ENCODE measurements at regions not wholly inside any gene's neighbourhood (a gene's known extent, or its start where the extent isn't known, plus 50 kb on each side); places are given as distances from the start of the nearest gene placed in this dataset.
"Not testable (repeated sequence)": the region's sequence is repeated elsewhere in the genome, so short reads cannot be mapped to it uniquely, and the experiment has no call there.

DNA sequence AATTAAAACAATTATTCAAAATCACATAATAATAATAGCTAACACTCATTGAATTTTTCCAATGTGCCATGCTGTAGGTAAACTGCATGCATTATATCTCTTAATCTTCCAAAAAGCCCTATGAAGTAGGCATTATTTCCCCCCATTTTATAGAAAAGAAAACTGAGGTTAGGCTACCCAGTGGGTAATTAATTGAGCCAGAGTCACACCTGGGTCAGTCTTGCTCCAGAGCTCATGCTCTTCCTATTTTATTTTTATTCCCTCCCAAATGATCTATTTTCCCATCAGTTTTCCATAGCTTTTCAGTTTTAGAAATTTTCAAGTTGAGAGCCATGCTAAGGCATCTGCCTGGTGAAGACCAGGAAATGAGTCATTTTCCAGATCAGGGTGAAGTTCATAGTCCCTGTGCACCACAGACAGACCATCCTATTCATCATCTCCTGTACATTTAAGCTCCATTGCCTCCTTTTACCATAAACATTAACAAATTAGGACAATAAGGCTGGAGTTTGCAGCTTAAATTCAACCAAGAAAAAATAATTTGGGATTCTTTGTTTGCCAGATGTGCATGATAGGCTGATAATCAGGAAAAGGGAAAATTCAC, 417.3 kb downstream of the OTOL1 start:
- no peak for DNase-seq (ENCODE audit: low read depth in 2 of 2)

DNA sequence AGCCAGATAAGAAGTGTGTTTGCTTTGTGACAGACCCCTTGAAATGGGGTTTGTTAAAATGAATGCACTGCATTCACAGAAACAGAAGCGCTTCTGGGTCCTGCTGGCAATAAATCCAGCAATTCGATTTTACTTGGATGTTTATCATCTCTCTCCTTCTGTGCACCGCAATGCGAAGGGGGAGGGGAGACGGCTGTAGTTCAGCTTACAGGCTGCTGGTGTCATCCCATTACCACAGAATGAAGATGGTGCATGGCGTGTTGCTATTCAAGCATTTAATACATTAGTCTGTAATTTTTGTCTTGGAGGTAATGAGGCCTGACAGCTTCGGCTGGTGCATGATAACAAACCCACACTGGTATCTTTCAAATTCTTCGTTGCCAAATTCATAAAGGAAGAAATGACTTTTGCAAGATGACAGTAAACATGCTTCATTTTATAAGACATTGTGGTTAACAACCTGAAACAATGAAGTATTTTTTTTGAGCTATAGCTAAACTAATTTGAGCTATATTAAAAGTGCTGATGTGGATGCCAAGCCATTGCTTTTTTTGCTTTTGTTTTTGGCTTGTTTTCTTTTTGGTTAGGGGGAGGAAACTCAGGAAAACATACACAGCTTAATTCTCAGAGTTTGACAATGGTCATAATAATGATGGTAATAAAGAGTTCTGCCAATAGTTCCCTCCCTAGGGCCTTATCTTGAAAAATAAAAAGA, 418.3 kb downstream of the OTOL1 start:
- no peak for DNase-seq (ENCODE audit: low read depth in 2 of 2)

DNA sequence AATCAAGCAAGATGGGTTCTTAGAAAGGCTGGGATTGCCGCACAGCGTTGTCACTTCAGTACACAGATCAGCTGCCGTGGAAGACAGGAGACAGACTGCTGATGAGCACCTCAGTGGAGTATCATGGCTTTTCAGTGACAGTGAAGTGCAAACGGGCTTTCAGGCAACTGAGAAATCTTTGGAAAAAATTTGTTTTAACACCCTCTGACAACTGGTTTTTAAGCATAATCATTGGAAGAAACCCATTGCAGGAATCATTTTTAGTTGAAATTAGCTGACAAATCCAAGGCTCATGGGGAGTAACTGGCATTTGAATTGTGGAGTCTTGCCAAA, 418.8 kb downstream of the OTOL1 start:
- DNase-seq (ENCODE audit: low read depth in 2 of 2) = no peak

GRCh38 chr3:161920196-161920595, 423.6 kb downstream of the OTOL1 start:
- no peak for DNase-seq (ENCODE audit: low read depth in 2 of 2)

DNA sequence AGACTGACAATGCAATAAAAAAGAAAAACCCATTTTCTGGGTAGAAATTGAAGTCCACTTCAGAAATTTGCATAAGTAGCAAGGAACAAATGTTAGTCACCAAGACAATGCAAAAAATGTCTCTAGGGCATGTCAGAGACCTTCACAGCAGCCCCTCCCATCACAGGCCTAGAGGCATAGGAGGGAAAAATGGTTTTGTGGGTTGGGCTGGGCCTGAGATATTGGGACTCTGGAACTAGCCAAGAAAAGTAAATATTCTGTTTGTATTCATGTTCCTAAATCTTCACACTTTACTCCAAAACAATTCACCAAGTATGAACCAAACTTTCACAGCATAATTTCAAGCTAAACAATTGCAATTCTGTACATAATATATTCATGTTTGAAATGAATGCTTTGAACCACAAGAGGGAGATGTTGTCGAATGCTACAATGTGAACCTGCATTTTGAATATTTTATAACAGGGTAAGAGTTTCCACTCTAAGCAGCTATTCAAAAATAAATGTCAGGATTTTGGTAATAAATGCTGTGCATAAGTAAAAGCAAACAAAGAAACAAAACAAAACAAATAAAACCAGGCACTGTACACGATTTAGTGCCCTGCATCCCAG, 429.2 kb downstream of the OTOL1 start:
- no peak for DNase-seq (ENCODE audit: low read depth in 2 of 2)

DNA sequence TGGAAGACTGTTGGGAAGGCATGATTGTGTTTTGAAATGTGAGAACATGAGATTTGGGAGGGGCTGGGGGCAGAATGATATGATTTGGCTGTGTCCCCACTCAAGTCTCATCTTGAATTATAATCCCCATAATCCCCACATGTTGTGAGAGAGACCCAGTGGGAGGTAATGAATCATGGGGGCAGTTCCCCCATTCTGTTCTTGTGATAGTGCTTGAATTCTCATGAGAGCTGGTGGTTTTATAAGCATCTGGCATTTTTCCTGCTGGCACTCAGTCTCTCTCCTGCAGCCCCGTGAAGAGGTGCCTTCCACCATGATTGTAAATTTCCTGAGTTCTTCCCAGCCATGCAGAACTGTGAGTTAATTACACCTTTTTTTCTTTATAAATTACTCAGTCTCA, 430.5 kb downstream of the OTOL1 start:
- no peak for DNase-seq (ENCODE audit: low read depth in 2 of 2)

DNA sequence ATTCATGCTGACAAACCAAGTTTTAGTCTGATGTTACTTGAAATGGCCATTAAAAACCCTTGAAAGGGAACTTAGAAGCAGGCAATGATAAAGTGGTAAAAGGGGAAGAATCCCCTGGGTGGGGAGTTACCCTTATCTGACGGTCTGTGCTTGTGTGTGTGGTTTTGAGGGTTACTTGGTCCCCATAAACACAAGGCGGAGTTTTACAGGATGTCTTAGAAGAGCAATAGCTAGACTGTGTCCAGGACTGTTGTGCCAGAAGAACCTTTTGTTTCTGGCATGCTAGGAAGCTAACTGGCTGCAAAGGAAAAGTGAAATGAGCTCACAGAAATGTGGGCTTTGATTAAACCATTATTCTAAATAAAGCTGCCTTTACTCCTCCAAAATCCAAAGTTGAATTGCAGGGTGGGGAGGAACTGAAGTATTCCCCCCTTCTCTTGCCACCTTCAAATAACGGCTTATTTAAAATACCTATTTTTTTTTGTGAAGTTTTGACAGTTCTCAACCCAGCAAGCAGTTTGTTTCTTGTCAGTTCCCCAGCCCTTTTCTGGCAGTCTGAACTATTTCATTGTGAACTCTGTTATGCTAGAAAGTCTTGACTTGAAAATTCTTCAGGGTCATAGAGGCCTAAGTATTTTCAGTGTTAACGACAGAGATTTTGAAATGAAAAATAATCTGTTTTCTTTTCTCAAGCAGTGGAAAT, 443.5 kb downstream of the OTOL1 start:
- DNase-seq (ENCODE audit: low read depth in 2 of 2) = no peak

DNA sequence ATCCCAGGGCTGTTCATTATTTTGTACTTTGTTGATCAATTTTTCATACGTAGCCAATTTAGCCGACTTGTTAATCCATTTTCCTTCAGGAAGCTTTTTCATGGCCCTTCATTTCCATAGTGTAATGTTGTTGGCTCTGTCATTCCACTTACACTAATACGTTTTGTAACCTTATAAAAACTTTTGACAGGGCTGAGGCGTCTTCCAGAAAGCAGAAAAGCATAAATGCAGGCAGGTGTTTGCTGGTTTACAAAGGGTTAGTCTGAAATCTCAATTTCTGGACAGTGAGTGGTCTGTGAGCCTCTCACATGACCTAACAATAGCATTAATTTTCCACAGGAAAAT, 444.0 kb downstream of the OTOL1 start:
- no peak for DNase-seq (ENCODE audit: low read depth in 2 of 2)

DNA sequence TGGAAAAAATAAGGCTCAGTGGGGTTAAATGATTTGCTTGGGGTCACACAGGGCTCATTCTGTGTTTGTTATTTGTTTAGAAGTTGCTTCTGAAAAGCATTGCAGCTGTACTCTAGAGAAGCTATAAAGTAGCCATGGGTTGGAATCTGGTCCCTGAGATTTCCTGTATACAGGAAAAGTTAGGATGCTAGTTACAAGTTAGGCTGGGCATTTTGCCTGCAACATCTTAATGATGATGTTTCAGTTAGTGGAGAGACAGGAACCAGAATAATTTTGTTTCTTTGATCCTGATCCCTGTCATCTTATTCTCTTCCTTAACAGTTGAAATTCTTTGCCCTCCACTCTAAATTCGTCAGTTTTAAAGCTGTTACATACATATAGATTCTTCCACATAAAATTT, 445.3 kb downstream of the OTOL1 start:
- no peak for DNase-seq (ENCODE audit: low read depth in 2 of 2)

GRCh38 chr3:161943801-161944345, 447.3 kb downstream of the OTOL1 start:
- not testable (repeated sequence) for DNase-seq (ENCODE audit: low read depth in 2 of 2)

- no peak for DNase-seq (ENCODE audit: low read depth in 2 of 2)
Observed at GRCh38 chr3:161946443-161946960, 449.9 kb downstream of the OTOL1 start.

GRCh38 chr3:161950318-161950868, 453.8 kb downstream of the OTOL1 start:
- DNase-seq (ENCODE audit: low read depth in 2 of 2) = no peak

GRCh38 chr3:161957467-161957866, 460.9 kb downstream of the OTOL1 start:
- DNase-seq (ENCODE audit: low read depth in 2 of 2) = no peak

DNA sequence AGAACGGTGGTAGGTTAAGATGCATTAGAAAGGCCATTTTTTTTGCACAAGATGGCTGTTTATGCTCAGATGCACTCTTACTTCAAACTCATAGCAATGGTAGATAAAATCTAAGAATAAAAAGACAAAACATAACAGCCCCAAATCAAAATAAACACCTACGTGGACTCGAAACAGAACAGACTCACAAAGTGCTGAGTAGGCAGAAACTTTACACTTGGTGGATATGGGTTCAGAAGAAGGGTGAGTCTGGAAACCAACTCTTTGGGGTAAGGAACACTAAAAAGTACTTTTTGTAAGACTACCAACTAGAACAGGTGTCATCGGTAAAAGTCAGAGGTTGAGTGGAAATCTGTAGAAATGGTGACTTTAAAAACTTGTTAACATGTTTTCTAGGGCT, 468.2 kb downstream of the OTOL1 start:
- DNase-seq (ENCODE audit: low read depth in 2 of 2) = no peak

GRCh38 chr3:161969867-161970266, 473.3 kb downstream of the OTOL1 start:
- no peak for DNase-seq (ENCODE audit: low read depth in 2 of 2)

DNA sequence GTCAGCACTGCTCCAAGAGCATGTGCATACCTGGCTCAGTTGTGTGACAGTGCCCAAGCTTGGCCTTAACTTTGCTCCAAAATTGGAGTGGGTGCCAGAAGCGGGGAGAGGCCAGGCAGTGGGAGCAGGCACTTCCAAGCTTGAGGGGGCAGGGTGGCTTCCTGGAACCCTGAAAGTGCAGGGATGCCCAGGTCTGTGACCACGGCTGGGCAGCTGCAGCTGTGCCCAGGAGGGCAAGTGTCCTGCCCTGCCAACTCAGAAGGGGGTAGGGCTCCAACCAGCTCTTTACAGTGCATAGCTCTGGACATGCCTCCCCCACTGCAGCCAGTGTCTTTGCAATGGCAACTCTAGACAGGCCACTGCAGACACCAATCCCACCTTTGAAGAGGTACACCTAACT, 478.6 kb downstream of the OTOL1 start:
- DNase-seq (ENCODE audit: low read depth in 2 of 2) = no peak

GRCh38 chr3:161977063-161977462, 480.5 kb downstream of the OTOL1 start:
- no peak for DNase-seq (ENCODE audit: low read depth in 2 of 2)

DNA sequence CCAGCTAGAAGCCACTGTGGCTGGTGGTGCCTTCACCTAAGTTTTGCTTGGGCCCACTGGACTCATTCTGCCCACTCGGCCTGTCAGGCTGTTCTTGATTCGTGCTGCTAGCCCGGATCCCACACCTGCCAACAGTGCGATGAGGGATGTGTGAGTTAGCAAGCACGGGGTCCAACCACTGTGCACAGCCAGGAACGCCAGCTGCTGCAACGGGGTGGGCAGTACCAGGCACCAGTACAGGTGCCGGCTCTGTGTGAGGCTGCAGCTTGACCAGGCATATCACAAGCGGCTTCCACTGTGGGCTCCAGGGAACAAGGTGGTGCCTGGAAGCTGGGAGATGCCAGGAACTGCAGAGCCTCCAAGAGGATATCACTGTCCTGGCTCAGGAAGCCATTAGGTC, 481.2 kb downstream of the OTOL1 start:
- no peak for DNase-seq (ENCODE audit: low read depth in 2 of 2)

- no peak for DNase-seq (ENCODE audit: low read depth in 2 of 2)
Observed at GRCh38 chr3:161987933-161988332, 491.3 kb downstream of the OTOL1 start.

GRCh38 chr3:161989012-161989411, 492.4 kb downstream of the OTOL1 start:
- no peak for DNase-seq (ENCODE audit: low read depth in 2 of 2)

DNA sequence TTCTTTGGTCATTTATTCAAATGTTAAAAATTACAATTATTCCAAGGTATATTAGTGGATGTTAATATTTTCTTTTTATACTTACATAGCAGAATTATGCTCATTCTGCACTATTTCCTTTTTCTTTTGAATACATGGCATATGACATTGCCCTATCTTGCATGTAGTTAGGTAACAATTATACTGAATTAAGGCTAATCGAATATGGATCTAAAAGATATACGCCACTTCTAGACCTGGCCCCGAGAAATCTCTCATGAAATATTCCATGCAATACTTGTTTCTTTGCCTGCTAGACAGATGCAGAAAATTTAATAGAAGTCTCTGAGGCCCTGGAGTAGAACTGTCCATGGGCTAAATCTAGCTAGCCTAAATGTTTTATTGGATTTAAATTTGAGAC, 493.4 kb downstream of the OTOL1 start:
- no peak for DNase-seq (ENCODE audit: low read depth in 2 of 2)

DNA sequence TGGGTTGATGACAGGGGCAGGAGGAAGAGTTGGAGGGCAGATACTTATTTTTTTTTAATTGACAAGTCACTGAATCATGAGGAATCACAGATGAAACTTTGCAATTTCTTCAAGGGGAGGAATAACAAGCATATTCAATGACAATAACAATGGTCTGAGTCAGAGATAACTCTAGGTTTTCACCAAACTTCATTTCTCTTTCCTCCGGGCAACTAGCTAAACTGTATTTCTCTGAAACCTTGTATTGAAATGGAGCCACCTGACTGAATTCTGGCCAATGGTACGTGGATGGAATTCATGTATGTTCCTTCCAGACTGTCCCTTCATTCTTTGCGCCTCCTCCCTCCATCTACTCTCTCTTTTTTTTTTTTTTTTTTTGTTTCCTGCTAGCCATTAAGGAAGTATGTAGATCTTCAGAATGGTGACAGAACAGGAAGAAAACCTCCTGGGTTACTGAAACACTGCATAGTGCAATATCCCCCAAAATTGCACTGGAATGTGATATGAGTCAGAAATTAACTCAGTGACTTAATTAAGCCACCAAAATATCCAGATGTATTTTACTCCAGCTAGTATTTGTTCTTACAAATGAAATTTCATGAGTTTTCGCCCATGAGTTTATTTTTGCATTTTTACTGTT, 495.4 kb downstream of the OTOL1 start:
- no peak for DNase-seq (ENCODE audit: low read depth in 2 of 2)
